Activated naive CD4-positive, alpha-beta T cell treated with anti-CD3 and anti-CD28 coated beads for 36 hours (primary cell): ENCODE measurements at regions not wholly inside any gene's neighbourhood (a gene's known extent, or its start where the extent isn't known, plus 50 kb on each side); places are given as distances from the start of the nearest gene placed in this dataset.

Experiments
- CTCF ChIA-PET: fragments of 350-600 bp; sonication (Branson Sonifier 250); formaldehyde crosslinking; loops from one replicate; lab custom pipeline; 2021; ENCODE audit warnings: antibody characterized with exemption; lab: Charles Lee
- DNase-seq: peaks from one replicate; pipeline ENCODE4 v3.0.0-alpha.2; 2020
- H3K27ac Mint-ChIP-seq: one replicate; pipeline ENCODE4 v1.8.0; 2021; ENCODE audit warnings: mild to moderate bottlenecking, mixed read lengths
- H3K27me3 Mint-ChIP-seq: one replicate; pipeline ENCODE4 v1.8.0; 2021; ENCODE audit warnings: low read depth, mixed read lengths
- H3K36me3 Mint-ChIP-seq: one replicate; pipeline ENCODE4 v1.8.0; 2021; ENCODE audit warnings: low read depth, mixed read lengths
- H3K4me1 Mint-ChIP-seq: one replicate; pipeline ENCODE4 v1.8.0; 2021; ENCODE audit warnings: low read depth, mixed read lengths
- H3K4me3 Mint-ChIP-seq: one replicate; pipeline ENCODE4 v1.8.0; 2021; ENCODE audit warnings: mild to moderate bottlenecking, moderate library complexity, mixed read lengths
- H3K9me3 Mint-ChIP-seq: one replicate; pipeline ENCODE4 v1.8.0; 2021; ENCODE audit warnings: mixed read lengths
- intact Hi-C: fragments of 100-400 bp; cut with micrococcal nuclease; formaldehyde crosslinking; loops from one replicate; pipeline ENCODE4 v1.15.1; 2023

- no peak overlapping the region for H3K27ac Mint-ChIP-seq
- H3K4me1 Mint-ChIP-seq = no peaks in the 10 kb centered on the region
- intact Hi-C loops = no loop called here
- no peaks in the 10 kb centered on the region for H3K27me3 Mint-ChIP-seq
- no peaks in the 10 kb centered on the region for H3K36me3 Mint-ChIP-seq
- CTCF ChIA-PET = interaction anchor here (0.6 kb wide), 1 partner anchor 9 kb away, joined by 5 read pairs; no protein-coding TSS in a partner anchor
- DNase-seq = no peak
- H3K9me3 Mint-ChIP-seq = peaks cover 8% of the 10 kb centered on the region
- no peak overlapping the region for H3K4me3 Mint-ChIP-seq
These were observed 266.0 kb downstream of the DTWD2 start for GRCh38 chr5:118722122-118723020.

- H3K4me1 Mint-ChIP-seq = no peaks in the 10 kb centered on the region
- no peak overlapping the region for H3K4me3 Mint-ChIP-seq
- no peak overlapping the region for H3K27ac Mint-ChIP-seq
- H3K27me3 Mint-ChIP-seq = no peaks in the 10 kb centered on the region
- no peak for DNase-seq
- CTCF ChIA-PET = no interaction called here
- H3K9me3 Mint-ChIP-seq = peaks cover 16% of the 10 kb centered on the region
- H3K36me3 Mint-ChIP-seq = no peaks in the 10 kb centered on the region
- intact Hi-C loops = no loop called here
These were observed 276.6 kb downstream of the DTWD2 start for GRCh38 chr5:118711727-118712126.

GRCh38 chr5:118705959-118706667 lies 282.2 kb downstream of the DTWD2 start:
- Mint-ChIP-seq H3K27ac (no peak overlapping the region), H3K4me1 (no peaks in the 10 kb centered on the region), H3K4me3 (no peak overlapping the region), H3K9me3 (peaks cover 24% of the 10 kb centered on the region), H3K36me3 (no peaks in the 10 kb centered on the region), H3K27me3 (no peaks in the 10 kb centered on the region)
- CTCF ChIA-PET = no interaction called here
- DNase-seq = no peak
- intact Hi-C loops = no loop called here

- H3K9me3 Mint-ChIP-seq = peaks cover 20% of the 10 kb centered on the region
- intact Hi-C loops = no loop called here
- CTCF ChIA-PET = no interaction called here
- DNase-seq = no peak
- H3K4me1 Mint-ChIP-seq = no peaks in the 10 kb centered on the region
- H3K36me3 Mint-ChIP-seq = no peaks in the 10 kb centered on the region
- H3K4me3 Mint-ChIP-seq = no peak overlapping the region
- H3K27me3 Mint-ChIP-seq = no peaks in the 10 kb centered on the region
- no peak overlapping the region for H3K27ac Mint-ChIP-seq
These were observed 285.1 kb downstream of the DTWD2 start for GRCh38 chr5:118703241-118703640.

DNA sequence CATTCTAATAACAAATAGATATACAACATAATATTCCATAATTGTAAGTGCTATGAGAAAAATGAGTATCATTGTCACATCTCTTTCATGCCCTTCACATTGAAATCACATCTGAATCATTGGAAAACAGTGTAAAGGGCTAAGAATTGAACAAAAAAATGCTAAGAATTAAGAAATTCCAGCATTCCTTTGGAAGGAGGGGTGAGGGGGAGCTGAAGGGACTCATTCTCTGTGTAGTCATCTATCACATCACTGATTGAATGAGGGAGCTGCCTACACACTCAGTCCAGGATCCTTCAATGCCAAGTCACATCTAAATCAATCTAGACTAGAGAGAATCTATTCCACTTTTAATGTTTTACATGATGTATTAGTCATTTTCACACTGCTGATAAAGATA lies 286.6 kb downstream of the DTWD2 start:
- no peak overlapping the region for H3K4me3 Mint-ChIP-seq
- H3K9me3 Mint-ChIP-seq = peaks cover 20% of the 10 kb centered on the region
- no peaks in the 10 kb centered on the region for H3K27me3 Mint-ChIP-seq
- CTCF ChIA-PET = no interaction called here
- intact Hi-C loops = no loop called here
- H3K36me3 Mint-ChIP-seq = no peaks in the 10 kb centered on the region
- no peaks in the 10 kb centered on the region for H3K4me1 Mint-ChIP-seq
- no peak overlapping the region for H3K27ac Mint-ChIP-seq
- no peak for DNase-seq

- CTCF ChIA-PET = no interaction called here
- no peaks in the 10 kb centered on the region for H3K36me3 Mint-ChIP-seq
- no peaks in the 10 kb centered on the region for H3K27me3 Mint-ChIP-seq
- intact Hi-C loops = no loop called here
- no peak overlapping the region for H3K27ac Mint-ChIP-seq
- peaks cover 20% of the 10 kb centered on the region for H3K9me3 Mint-ChIP-seq
- DNase-seq = no peak
- no peak overlapping the region for H3K4me3 Mint-ChIP-seq
- H3K4me1 Mint-ChIP-seq = no peaks in the 10 kb centered on the region
These were observed 287.8 kb downstream of the DTWD2 start for GRCh38 chr5:118700510-118700909.

- no peaks in the 10 kb centered on the region for H3K4me1 Mint-ChIP-seq
- H3K27ac Mint-ChIP-seq = no peak overlapping the region
- DNase-seq = no peak
- no peaks in the 10 kb centered on the region for H3K36me3 Mint-ChIP-seq
- CTCF ChIA-PET = interaction anchor here (1.1 kb wide), 1 partner anchor 93 kb away, joined by 3 read pairs; no protein-coding TSS in a partner anchor
- H3K27me3 Mint-ChIP-seq = no peaks in the 10 kb centered on the region
- H3K9me3 Mint-ChIP-seq = peaks cover 15% of the 10 kb centered on the region
- intact Hi-C loops = loop anchor here (10.0 kb wide), 1 partner anchor 474 kb away; no protein-coding TSS in a partner anchor
- H3K4me3 Mint-ChIP-seq = no peak overlapping the region
These were observed 289.6 kb downstream of the DTWD2 start for GRCh38 chr5:118698774-118699173.

- no peaks in the 10 kb centered on the region for H3K4me1 Mint-ChIP-seq
- H3K27me3 Mint-ChIP-seq = no peaks in the 10 kb centered on the region
- H3K27ac Mint-ChIP-seq = no peak overlapping the region
- H3K36me3 Mint-ChIP-seq = no peaks in the 10 kb centered on the region
- no peak for DNase-seq
- CTCF ChIA-PET = interaction anchor here (0.8 kb wide), 1 partner anchor 96 kb away, joined by 3 read pairs; no protein-coding TSS in a partner anchor
- intact Hi-C loops = loop anchor here (10.0 kb wide), 1 partner anchor 471 kb away; no protein-coding TSS in a partner anchor
- H3K4me3 Mint-ChIP-seq = no peak overlapping the region
- no peaks in the 10 kb centered on the region for H3K9me3 Mint-ChIP-seq
These were observed 292.3 kb downstream of the DTWD2 start for GRCh38 chr5:118696076-118696475.

DNA sequence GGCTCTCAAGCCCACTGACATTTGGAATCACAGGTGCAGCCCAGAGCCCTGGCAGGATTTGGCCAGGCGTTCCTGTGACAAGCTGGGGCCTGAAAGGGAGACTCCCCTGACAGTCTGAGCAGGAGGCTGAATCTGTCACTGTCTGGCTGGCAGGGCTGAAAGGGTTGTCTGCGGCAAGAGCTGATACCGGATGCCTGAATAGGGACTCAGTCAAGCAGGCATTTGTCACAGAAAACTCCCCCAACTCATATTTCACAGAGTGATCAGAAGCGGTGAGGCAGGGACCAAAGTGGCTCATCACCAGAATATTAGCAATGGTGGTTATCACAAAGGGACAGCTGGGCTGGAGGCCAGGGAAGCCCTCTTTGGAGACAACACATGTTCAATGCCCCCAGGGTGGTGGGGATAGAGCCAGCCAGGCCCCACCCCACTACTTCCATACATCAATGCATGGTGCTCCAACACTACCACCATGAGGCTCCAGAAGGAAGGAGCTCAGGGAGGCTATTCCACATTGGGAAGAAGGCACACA lies 295.5 kb downstream of the DTWD2 start:
- no peaks in the 10 kb centered on the region for H3K36me3 Mint-ChIP-seq
- no peaks in the 10 kb centered on the region for H3K4me1 Mint-ChIP-seq
- intact Hi-C loops = loop anchor here (10.0 kb wide), 1 partner anchor 468 kb away; no protein-coding TSS in a partner anchor
- H3K27ac Mint-ChIP-seq = no peak overlapping the region
- H3K9me3 Mint-ChIP-seq = no peaks in the 10 kb centered on the region
- no peaks in the 10 kb centered on the region for H3K27me3 Mint-ChIP-seq
- H3K4me3 Mint-ChIP-seq = no peak overlapping the region
- CTCF ChIA-PET = no interaction called here
- no peak for DNase-seq

GRCh38 chr5:118687661-118688621 lies 300.4 kb downstream of the DTWD2 start:
- no peak for DNase-seq
- no peaks in the 10 kb centered on the region for H3K9me3 Mint-ChIP-seq
- no peak overlapping the region for H3K4me3 Mint-ChIP-seq
- no peaks in the 10 kb centered on the region for H3K36me3 Mint-ChIP-seq
- no peaks in the 10 kb centered on the region for H3K4me1 Mint-ChIP-seq
- no peaks in the 10 kb centered on the region for H3K27me3 Mint-ChIP-seq
- CTCF ChIA-PET = no interaction called here
- H3K27ac Mint-ChIP-seq = no peak overlapping the region
- intact Hi-C loops = no loop called here

- no peaks in the 10 kb centered on the region for H3K36me3 Mint-ChIP-seq
- no peaks in the 10 kb centered on the region for H3K9me3 Mint-ChIP-seq
- CTCF ChIA-PET = no interaction called here
- no peak overlapping the region for H3K4me3 Mint-ChIP-seq
- H3K4me1 Mint-ChIP-seq = no peaks in the 10 kb centered on the region
- intact Hi-C loops = no loop called here
- no peaks in the 10 kb centered on the region for H3K27me3 Mint-ChIP-seq
- no peak for DNase-seq
- no peak overlapping the region for H3K27ac Mint-ChIP-seq
These were observed 301.2 kb downstream of the DTWD2 start for GRCh38 chr5:118687100-118687499.
